DMS53 treated with DMSO at 0.1 percent for 48 hours (cell line): ENCODE measurements at regions not wholly inside any gene's neighbourhood (a gene's known extent, or its start where the extent isn't known, plus 50 kb on each side); places are given as distances from the start of the nearest gene placed in this dataset.
A peak's percentile ranks its signal among the peaks of the same experiment; 100 is the strongest.

Experiments
- DNase-seq: peaks from one replicate; lab custom pipeline; 2025; ENCODE audit not compliant: unreplicated experiment; lab: John Stamatoyannopoulos, UW

DNA sequence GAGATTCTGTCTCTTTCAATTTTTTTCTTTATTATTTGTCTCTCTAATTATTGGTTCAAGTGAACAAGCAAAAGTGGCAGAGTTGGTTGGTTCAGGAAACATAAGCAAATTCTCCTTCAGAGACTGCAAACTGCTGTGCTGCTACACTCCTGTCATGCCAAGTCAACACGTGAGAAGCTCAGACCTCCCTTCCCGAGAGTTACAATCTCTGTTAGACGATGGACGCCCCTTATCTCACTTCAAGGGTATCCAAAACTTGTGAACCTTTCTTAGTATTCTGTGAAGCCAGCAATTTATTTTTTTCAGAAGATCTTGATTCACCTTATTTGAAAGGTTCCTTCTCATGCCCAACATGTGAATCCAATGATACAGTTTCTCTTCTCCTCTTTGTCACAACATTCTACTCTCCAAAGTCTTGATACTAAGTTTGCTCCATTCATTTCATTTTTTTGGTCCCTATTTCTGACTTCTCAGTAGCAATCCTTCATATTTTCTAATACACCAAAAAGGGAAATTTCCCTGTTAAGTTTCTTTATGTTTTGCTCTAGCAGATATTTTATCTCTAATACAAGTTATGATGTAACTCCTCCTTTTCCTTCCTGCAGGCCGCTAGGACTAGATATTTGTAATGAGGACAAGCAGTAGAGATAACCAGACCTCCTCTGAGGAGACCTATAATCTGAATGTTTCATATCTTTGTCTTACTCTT lies 448.8 kb upstream of the CITED2 start:
- DNase-seq = no peak

GRCh38 chr6:139821676-139822223 lies 447.3 kb upstream of the CITED2 start:
- DNase-seq = no peak

GRCh38 chr6:139820210-139820609 lies 445.8 kb upstream of the CITED2 start:
- no peak for DNase-seq

DNA sequence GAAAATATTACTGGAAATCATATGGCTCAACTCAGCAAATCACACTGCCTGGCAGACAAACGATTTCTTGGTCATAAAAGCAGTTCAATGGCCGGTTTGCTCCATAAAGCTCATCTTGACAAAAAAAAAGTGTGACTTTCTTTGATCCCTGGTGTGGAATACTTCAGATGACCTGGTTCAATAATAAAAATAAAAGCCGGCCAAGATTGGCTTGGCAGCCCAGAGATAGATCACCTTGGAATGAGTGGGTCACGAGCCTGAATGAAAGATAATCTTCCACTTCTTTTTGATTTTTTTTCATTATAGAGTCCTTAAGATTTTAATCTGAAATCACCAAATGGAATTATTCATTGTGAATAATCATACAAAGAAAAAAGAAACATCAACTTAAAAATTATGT lies 445.3 kb upstream of the CITED2 start:
- no peak for DNase-seq

DNA sequence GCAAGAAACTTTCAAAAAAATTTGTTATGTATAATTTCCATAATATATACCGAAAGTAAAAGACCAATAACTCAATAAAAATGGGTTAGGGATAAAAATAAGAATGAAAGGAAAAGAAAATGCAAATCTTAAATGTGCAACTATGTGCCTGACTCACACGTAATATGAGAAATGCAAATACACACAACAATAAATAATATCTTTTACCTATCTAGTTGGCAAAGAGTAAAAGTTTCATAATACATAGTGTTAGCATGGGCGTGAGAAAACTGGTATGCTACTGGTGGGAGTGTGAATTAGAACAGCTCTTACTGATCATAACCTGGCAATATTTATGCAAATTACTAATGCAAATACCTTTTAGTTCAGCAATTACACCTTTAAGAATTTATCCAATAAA lies 438.5 kb upstream of the CITED2 start:
- DNase-seq = no peak

DNA sequence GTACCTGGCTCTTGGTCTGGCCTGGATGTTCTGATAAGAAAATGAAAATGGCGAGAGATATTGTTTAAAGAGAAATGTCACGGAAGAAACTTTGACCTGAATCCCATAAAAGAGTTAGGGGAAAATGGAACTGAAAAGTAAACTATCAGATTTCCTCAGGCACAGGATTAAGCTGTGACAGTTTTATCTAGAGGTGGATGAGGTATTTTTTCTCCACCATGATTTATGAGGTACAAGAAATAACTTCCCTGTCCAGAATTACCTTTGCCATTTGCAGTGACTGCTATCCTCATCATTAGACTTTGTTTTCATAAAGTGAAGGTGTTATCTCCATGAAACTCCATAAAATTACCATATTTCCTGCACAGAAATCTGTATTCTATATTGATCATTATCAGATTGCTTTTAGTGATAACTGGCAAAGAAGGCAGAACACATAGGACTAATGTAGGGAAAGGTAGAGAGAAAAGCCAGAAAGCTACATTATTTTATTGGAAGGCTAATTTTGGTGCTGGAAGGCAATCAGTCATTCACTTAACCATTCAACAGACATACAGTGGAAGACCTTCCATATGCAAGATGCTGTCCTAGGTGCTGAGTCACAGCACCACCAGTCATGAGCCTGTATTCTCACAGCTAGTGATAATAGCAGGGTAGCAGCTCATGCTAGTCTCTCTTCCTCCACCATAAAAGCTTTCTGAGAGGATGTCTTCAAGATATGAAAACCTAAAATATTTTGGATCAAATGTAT lies 427.3 kb upstream of the CITED2 start:
- no peak for DNase-seq

GRCh38 chr6:139800837-139801236 lies 426.4 kb upstream of the CITED2 start:
- DNase-seq = no peak

- no peak for DNase-seq
These were observed 416.1 kb upstream of the CITED2 start for GRCh38 chr6:139790527-139790926.

GRCh38 chr6:139784222-139784769 lies 409.8 kb upstream of the CITED2 start:
- DNase-seq = no peak

GRCh38 chr6:139779988-139780774 lies 405.7 kb upstream of the CITED2 start:
- DNase-seq = no peak

DNA sequence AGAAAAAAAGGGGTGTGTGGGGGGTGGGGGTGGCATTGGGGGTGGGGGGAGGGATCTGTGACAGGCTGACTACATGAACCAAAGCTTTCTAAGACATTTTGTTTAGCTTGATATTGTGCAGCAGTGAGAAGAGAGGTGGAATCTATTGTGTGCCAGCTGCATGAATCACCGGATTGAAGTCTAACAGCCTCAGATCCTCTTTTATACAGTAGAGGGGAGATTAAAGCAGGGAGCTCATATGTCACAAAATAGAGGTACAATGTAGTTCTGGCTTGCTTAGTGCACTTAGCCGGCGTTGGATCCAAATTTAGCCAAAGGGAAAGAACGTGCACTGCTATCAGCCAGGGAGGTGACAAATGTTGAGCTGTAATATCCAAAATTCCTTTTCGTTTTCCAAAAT lies 404.2 kb upstream of the CITED2 start:
- no peak for DNase-seq

- no peak for DNase-seq
These were observed 403.7 kb upstream of the CITED2 start for GRCh38 chr6:139778106-139778505.

- no peak for DNase-seq
These were observed 402.9 kb upstream of the CITED2 start for GRCh38 chr6:139777202-139777970.

DNA sequence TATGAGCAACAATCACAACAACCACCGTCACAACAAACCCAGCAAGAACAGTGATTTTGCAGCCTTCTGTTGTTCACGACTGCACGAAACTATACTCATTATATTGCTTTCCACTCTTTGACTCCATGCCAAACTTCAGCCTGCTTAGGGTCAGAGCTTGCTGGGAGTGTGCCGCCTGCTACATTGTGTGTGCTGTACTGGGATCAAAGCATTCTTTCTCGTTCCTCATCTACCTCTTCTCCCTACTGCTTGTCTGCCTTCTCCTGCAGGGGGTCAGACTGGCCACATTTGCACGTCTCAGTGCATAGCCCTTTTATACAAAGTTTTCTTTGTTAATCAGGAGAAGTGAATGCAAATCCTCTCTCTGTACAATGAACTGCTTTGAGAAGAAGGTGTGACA lies 401.6 kb upstream of the CITED2 start:
- DNase-seq = no peak

GRCh38 chr6:139768196-139768595 lies 393.7 kb upstream of the CITED2 start:
- no peak for DNase-seq

GRCh38 chr6:139766796-139767195 lies 392.3 kb upstream of the CITED2 start:
- DNase-seq = no peak

GRCh38 chr6:139765825-139766285 lies 391.4 kb upstream of the CITED2 start:
- peak; percentile 67 for DNase-seq

GRCh38 chr6:139764498-139764986 lies 390.1 kb upstream of the CITED2 start:
- peak; percentile 23 for DNase-seq

DNA sequence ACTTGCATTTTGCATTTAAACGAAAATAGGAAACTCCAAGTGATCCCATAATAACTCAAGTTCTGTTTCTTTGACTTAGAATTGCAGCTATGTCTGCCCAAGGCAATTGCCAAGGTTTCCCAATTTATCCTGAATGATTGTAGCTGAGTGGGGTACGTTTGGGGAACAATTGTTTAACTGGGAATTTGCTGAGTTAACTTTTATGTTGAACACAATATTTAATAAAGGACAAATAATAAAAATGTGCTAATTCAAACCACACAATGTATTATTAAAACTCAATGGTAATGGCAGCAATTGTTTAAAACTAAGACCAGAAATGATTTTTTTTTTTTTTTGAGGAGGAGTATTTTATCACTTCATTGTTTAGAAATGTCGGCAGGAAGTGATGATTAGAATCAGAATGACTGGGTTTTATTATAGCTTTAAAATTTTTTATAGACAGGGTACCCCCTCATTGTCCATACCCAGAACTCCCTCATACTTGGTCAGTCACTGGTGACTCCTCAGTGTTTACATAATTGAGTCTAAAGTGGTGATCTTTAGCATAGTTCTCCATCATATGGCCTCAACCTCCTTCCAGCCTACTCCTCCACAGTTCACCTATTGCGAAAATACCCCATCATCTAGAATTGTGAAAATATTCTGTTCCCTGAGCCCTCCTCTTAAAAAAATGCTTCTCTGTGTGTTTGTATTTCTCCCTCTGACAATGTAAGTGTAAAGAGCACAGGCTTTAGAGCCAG lies 389.2 kb upstream of the CITED2 start:
- no peak for DNase-seq
